ENCODE measurements at regions not wholly inside any gene's neighbourhood (a gene's known extent, or its start where the extent isn't known, plus 50 kb on each side); places are given as distances from the start of the nearest gene placed in this dataset.

GRCh38 chr5:13403351-13403750 is 541.1 kb downstream of the DNAH5 start:
- Mint-ChIP-seq H3K27ac (no peak overlapping the region), H3K36me3 (ENCODE audit: low read depth) (no peaks in the 10 kb centered on the region), H3K4me3 (no peak overlapping the region), H3K4me1 (ENCODE audit: low read depth) (no peaks in the 10 kb centered on the region), H3K27me3 (ENCODE audit: insufficient read depth) (peaks cover 2% of the 10 kb centered on the region; the same call in 1 of the 2 replicates), H3K9me3 (no peaks in the 10 kb centered on the region; the same call in none of the 2 replicates)
- TF ChIP-seq CTCF (IDR thresholded peaks at IDR 0.05) = no peak
- no peak for DNase-seq

- Mint-ChIP-seq H3K27ac (no peak overlapping the region), H3K27me3 (ENCODE audit: insufficient read depth) (no peaks in the 10 kb centered on the region), H3K9me3 (peaks cover 44% of the 10 kb centered on the region), H3K36me3 (ENCODE audit: low read depth) (no peaks in the 10 kb centered on the region), H3K4me3 (no peak overlapping the region), H3K4me1 (ENCODE audit: low read depth) (no peaks in the 10 kb centered on the region)
- no peak for DNase-seq
- TF ChIP-seq CTCF (IDR thresholded peaks at IDR 0.05) = no peak
These were observed 559.4 kb downstream of the DNAH5 start for GRCh38 chr5:13385066-13385465.

DNA sequence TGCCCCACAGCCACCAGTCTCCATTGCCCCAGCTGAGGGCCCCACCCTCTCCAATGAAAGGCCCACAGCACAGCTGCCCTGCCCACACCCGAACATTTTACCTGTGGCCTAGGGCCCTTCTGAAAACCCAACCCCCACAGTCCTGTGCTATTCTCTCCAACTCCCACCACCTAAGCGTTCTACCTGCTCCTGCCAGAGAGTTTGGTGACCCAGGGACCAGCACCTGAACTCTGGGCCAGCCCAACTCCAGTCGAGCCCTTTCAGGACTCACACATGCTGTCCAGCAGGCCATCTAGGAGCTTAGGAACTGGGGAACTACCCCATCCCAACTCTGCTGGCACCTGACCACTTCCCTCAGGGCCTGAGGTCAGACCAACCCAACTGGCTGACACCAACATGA is 562.3 kb downstream of the DNAH5 start:
- Mint-ChIP-seq H3K27ac (no peak overlapping the region), H3K4me1 (ENCODE audit: low read depth) (no peaks in the 10 kb centered on the region), H3K27me3 (ENCODE audit: insufficient read depth) (no peaks in the 10 kb centered on the region), H3K36me3 (ENCODE audit: low read depth) (no peaks in the 10 kb centered on the region), H3K4me3 (no peak overlapping the region), H3K9me3 (peaks cover 36% of the 10 kb centered on the region)
- no peak for DNase-seq
- TF ChIP-seq CTCF (IDR thresholded peaks at IDR 0.05) = no peak

DNA sequence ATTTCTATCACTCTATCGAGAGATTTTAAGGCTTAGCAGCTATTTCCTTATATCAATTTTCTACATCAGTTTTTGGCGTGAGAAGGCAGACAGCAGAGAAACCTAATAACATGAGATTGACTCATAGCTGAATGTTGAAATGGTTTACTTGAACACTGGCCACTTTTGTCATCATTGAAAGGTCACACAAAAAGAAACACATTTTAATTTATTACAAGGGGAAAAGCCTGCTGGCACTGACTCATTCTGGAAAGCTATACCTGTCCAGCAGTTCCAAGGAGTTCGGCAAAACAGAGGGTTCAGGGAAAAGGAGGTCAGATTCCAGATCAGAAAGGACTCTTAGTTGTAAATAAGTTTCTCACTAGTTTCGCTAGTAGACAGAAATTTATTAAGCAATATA is 566.4 kb downstream of the DNAH5 start:
- Mint-ChIP-seq H3K36me3 (ENCODE audit: low read depth) (no peaks in the 10 kb centered on the region), H3K4me3 (no peak overlapping the region), H3K9me3 (peaks cover 17% of the 10 kb centered on the region), H3K27ac (no peak overlapping the region), H3K27me3 (ENCODE audit: insufficient read depth) (no peaks in the 10 kb centered on the region; the same call in 1 of the 2 replicates), H3K4me1 (ENCODE audit: low read depth) (no peaks in the 10 kb centered on the region)
- DNase-seq = no peak
- no peak for TF ChIP-seq CTCF (IDR thresholded peaks at IDR 0.05)

DNA sequence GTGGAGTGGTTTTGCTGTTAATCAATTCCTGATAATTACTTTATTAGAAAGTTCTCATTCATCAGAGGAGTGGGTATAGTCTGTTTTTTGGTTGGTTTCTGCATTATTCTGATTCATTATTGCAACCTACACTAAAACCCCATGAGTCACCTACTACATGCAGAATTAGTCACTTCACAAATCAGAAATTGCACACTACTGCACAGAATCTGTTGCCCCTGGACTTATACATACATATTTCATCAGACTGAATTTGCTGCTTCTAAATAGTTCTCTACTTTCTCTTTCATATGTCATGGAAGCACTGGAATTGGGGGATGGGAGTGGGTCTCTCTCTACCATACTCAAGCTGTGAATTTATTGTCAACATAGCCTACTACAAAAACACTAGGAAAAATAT is 585.1 kb downstream of the DNAH5 start:
- H3K27me3 Mint-ChIP-seq (ENCODE audit: insufficient read depth) = no peaks in the 10 kb centered on the region
- DNase-seq = no peak
- no peaks in the 10 kb centered on the region for H3K36me3 Mint-ChIP-seq (ENCODE audit: low read depth)
- H3K27ac Mint-ChIP-seq = no peak overlapping the region
- H3K4me1 Mint-ChIP-seq (ENCODE audit: low read depth) = no peaks in the 10 kb centered on the region
- H3K9me3 Mint-ChIP-seq = peaks cover 15% of the 10 kb centered on the region
- H3K4me3 Mint-ChIP-seq = no peak overlapping the region
- no peak for TF ChIP-seq CTCF (IDR thresholded peaks at IDR 0.05)

- DNase-seq = no peak
These were observed 586.1 kb downstream of the DNAH5 start for GRCh38 chr5:13358342-13358741.

More at GRCh38 chr5:13358342-13358741, 586.1 kb downstream of the DNAH5 start:
- no peak overlapping the region for H3K27ac Mint-ChIP-seq
- no peaks in the 10 kb centered on the region for H3K4me1 Mint-ChIP-seq (ENCODE audit: low read depth)
- no peaks in the 10 kb centered on the region for H3K27me3 Mint-ChIP-seq (ENCODE audit: insufficient read depth)
- no peak for TF ChIP-seq CTCF (IDR thresholded peaks at IDR 0.05)
- H3K9me3 Mint-ChIP-seq = peaks cover 15% of the 10 kb centered on the region
- H3K4me3 Mint-ChIP-seq = no peak overlapping the region
- H3K36me3 Mint-ChIP-seq (ENCODE audit: low read depth) = no peaks in the 10 kb centered on the region
